GM23338 (cell line): ENCODE measurements at regions not wholly inside any gene's neighbourhood (a gene's known extent, or its start where the extent isn't known, plus 50 kb on each side); places are given as distances from the start of the nearest gene placed in this dataset.

ENCODE experiments used
- EZH2 ChIP-seq: fragments of 200-600 bp; sonication (generic); IDR thresholded peaks from one replicate; pipeline ENCODE4 v1.8.0; 2017; ENCODE audit warnings: antibody characterized with exemption, mild to moderate bottlenecking, low read depth; ENCODE audit not compliant: unreplicated experiment
- TF ChIP-seq, protein P1 (sequence below), 2 experiments: fragments of 200-600 bp in 1 of 2; sonication (generic) in 1 of 2; conservative IDR thresholded peaks; 2 replicates each; pipeline versions ENCODE4 v1.5.1 to v1.6.1; 2016 to 2017; ENCODE audit warnings: antibody characterized with exemption in 2 of 2, low read depth in 2 of 2, mild to moderate bottlenecking in 2 of 2, moderate library complexity in 1 of 2

DNA sequence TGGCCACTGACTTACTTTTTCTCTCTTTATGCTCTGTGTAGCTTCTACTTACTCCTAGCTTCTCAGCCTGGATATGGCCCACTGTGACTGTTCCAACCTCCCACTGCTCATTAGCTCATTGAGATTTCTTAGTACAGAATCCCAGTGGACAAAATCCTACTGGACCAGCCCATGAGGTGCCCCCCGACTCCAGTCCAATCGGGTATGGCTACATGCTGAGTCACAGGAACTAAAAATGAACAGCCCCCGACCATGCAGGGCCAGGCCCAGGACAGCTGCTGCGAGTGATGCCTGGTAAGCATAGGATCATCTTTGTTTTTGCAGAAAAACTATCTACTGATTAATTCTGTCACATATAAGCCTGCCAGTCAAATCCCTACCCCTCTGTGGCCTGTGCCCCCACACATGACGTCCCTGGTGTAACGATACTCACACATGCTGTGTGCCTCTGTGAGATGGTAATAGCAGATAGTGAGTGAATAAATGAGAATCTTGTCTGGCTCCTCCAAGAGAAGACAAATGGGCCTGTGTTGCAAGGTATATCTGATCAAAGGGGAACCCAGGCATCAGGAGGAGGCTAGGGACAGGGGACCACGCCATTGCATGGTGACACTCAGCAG, 85.9 kb upstream of the KLF7 start:
- TF ChIP-seq, protein P1, sequence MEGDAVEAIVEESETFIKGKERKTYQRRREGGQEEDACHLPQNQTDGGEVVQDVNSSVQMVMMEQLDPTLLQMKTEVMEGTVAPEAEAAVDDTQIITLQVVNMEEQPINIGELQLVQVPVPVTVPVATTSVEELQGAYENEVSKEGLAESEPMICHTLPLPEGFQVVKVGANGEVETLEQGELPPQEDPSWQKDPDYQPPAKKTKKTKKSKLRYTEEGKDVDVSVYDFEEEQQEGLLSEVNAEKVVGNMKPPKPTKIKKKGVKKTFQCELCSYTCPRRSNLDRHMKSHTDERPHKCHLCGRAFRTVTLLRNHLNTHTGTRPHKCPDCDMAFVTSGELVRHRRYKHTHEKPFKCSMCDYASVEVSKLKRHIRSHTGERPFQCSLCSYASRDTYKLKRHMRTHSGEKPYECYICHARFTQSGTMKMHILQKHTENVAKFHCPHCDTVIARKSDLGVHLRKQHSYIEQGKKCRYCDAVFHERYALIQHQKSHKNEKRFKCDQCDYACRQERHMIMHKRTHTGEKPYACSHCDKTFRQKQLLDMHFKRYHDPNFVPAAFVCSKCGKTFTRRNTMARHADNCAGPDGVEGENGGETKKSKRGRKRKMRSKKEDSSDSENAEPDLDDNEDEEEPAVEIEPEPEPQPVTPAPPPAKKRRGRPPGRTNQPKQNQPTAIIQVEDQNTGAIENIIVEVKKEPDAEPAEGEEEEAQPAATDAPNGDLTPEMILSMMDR (conservative IDR thresholded peaks at IDR 0.05; ENCODE audit: low read depth in 2 of 2): no peak
- TF ChIP-seq EZH2: no peak
